ENCODE measurements at regions not wholly inside any gene's neighbourhood (a gene's known extent, or its start where the extent isn't known, plus 50 kb on each side); places are given as distances from the start of the nearest gene placed in this dataset.

- TF ChIP-seq, protein P1, sequence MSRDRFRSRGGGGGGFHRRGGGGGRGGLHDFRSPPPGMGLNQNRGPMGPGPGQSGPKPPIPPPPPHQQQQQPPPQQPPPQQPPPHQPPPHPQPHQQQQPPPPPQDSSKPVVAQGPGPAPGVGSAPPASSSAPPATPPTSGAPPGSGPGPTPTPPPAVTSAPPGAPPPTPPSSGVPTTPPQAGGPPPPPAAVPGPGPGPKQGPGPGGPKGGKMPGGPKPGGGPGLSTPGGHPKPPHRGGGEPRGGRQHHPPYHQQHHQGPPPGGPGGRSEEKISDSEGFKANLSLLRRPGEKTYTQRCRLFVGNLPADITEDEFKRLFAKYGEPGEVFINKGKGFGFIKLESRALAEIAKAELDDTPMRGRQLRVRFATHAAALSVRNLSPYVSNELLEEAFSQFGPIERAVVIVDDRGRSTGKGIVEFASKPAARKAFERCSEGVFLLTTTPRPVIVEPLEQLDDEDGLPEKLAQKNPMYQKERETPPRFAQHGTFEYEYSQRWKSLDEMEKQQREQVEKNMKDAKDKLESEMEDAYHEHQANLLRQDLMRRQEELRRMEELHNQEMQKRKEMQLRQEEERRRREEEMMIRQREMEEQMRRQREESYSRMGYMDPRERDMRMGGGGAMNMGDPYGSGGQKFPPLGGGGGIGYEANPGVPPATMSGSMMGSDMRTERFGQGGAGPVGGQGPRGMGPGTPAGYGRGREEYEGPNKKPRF (IDR thresholded peaks at IDR 0.05; ENCODE audit: low read depth, low read length) = no peak
- TF ChIP-seq, protein P2, sequence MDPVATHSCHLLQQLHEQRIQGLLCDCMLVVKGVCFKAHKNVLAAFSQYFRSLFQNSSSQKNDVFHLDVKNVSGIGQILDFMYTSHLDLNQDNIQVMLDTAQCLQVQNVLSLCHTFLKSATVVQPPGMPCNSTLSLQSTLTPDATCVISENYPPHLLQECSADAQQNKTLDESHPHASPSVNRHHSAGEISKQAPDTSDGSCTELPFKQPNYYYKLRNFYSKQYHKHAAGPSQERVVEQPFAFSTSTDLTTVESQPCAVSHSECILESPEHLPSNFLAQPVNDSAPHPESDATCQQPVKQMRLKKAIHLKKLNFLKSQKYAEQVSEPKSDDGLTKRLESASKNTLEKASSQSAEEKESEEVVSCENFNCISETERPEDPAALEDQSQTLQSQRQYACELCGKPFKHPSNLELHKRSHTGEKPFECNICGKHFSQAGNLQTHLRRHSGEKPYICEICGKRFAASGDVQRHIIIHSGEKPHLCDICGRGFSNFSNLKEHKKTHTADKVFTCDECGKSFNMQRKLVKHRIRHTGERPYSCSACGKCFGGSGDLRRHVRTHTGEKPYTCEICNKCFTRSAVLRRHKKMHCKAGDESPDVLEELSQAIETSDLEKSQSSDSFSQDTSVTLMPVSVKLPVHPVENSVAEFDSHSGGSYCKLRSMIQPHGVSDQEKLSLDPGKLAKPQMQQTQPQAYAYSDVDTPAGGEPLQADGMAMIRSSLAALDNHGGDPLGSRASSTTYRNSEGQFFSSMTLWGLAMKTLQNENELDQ (CRISPR knock-in tag; IDR thresholded peaks at IDR 0.05; ENCODE audit: borderline replicate concordance) = no peak
- no peak for TF ChIP-seq YBX1 (IDR thresholded peaks at IDR 0.05)
These were observed 654.7 kb upstream of the ARGLU1 start (continued) for GRCh38 chr13:107222597-107222996.

GRCh38 chr13:107220245-107220644 is 652.3 kb upstream of the ARGLU1 start:
- ChIA-PET CTCF (ENCODE audit: low intra/inter-chr PET ratio) (no interaction called here), POLR2A (no interaction called here)
- 11% methylated on average over 2 of the region's 2 CpGs for WGBS (ENCODE audit: insufficient coverage, low coverage, missing lambda C conversion rate)
- no peaks in the 10 kb centered on the region for H3K36me3 ChIP-seq (ENCODE audit: control insufficient read depth, insufficient read depth, low read length)
- no peak overlapping the region for H3K4me2 ChIP-seq (ENCODE audit: insufficient read depth, low read length)
- no peak for TF ChIP-seq ZZZ3 (IDR thresholded peaks at IDR 0.05)
- TF ChIP-seq, protein P3, sequence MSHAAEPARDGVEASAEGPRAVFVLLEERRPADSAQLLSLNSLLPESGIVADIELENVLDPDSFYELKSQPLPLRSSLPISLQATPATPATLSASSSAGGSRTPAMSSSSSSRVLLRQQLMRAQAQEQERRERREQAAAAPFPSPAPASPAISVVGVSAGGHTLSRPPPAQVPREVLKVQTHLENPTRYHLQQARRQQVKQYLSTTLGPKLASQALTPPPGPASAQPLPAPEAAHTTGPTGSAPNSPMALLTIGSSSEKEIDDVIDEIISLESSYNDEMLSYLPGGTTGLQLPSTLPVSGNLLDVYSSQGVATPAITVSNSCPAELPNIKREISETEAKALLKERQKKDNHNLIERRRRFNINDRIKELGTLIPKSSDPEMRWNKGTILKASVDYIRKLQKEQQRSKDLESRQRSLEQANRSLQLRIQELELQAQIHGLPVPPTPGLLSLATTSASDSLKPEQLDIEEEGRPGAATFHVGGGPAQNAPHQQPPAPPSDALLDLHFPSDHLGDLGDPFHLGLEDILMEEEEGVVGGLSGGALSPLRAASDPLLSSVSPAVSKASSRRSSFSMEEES (CRISPR knock-in tag; IDR thresholded peaks at IDR 0.05) = 0 out of 2 replicates have a peak, but pooled peaks have one; percentile 10
- in situ Hi-C loops (cut with MboI) = no loop called here
- H3K79me2 ChIP-seq (ENCODE audit: control insufficient read depth, insufficient read depth, low read length) = no peaks in the 10 kb centered on the region
- ATAC-seq (no peak), FAIRE-seq (no peak), DNase-seq (ENCODE audit: extremely low read depth in 1 of 4, low spot score in 3 of 4) (no peak)
- H3K9ac ChIP-seq (ENCODE audit: insufficient read depth in 1 of 2, low read depth in 2 of 2, low read length in 2 of 2) = no peak overlapping the region
- no peaks in the 10 kb centered on the region for H4K20me1 ChIP-seq (replicated peaks; ENCODE audit: control insufficient read depth, insufficient read depth, low read length)
- no peak overlapping the region for H3K4me3 ChIP-seq
- no peaks in the 10 kb centered on the region for H3K27me3 ChIP-seq (ENCODE audit: control insufficient read depth in 2 of 2, insufficient read depth in 2 of 2, low read length in 2 of 2)
- BruUV-seq (replicated peaks) = no TSS peak
- H3K4me1 ChIP-seq (replicated peaks in 1 of 2; ENCODE audit: control insufficient read depth in 2 of 2, insufficient read depth in 2 of 2, low read length in 2 of 2) = no peaks in the 10 kb centered on the region
- no peaks in the 10 kb centered on the region for H3K9me1 ChIP-seq (ENCODE audit: control insufficient read depth, insufficient read depth, low read length)
- H3K27ac ChIP-seq (ENCODE audit: extremely low read depth, low read depth, low read length) = no peak overlapping the region
- no peak overlapping the region for H2AFZ ChIP-seq (ENCODE audit: low read depth, low read length)
- intact Hi-C loops (cut with micrococcal nuclease) = no loop called here
- H3K9me3 ChIP-seq (replicated peaks; ENCODE audit: control insufficient read depth, insufficient read depth, low read depth, low read length) = no peaks in the 10 kb centered on the region

Measured in K562 (cell line).